Stimulated activated CD4-positive, alpha-beta T cell treated with anti-CD3 and anti-CD28 coated beads, Interleukin-4, amount 100 ng/mL, for 4 hours (primary cell): ENCODE measurements at regions not wholly inside any gene's neighbourhood (a gene's known extent, or its start where the extent isn't known, plus 50 kb on each side); places are given as distances from the start of the nearest gene placed in this dataset.

ENCODE experiments used
- DNase-seq, 2 experiments: peaks; one replicate each; pipeline ENCODE4 v3.0.0-alpha.2; 2020

DNA sequence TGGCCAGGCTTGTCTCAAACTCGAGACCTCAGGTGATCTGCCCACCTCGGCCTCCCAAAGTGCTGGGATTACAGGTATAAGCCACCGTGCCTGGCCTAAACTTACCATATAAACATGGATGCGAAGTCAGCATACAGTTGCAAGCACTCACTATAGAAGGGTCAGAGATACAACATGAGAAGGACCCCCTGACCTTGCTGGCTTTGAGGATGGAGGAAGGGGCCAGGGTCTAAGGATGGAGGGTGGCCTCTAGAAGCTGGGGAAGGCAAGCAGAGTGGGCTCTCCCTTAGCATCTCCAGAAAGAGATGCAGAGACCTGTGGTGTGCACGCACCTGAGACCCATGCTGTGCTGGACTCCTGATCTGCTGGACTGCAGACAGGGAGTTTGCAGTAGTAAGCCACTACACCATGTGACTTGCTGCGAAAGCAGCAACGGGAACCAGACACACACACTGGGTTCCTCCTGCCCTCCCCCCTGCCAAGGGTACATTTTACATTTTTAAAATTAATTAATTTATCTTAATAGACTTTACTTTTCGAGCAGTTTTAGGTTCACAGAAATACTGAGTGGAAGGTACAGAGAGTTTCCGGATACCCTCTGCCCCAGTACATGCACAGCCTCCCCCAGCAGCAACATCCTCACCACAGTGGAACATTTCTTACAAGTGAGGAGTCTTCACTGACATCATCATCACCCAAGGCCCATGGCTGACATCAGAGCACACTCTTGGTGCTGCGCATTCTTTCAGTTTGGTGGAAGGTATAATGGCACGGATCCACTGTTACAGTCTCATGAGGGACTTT is 170.1 kb upstream of the B3GAT1 start:
- DNase-seq, result no peak

GRCh38 chr11:134581121-134581626 is 169.1 kb upstream of the B3GAT1 start:
- DNase-seq, result no peak

DNA sequence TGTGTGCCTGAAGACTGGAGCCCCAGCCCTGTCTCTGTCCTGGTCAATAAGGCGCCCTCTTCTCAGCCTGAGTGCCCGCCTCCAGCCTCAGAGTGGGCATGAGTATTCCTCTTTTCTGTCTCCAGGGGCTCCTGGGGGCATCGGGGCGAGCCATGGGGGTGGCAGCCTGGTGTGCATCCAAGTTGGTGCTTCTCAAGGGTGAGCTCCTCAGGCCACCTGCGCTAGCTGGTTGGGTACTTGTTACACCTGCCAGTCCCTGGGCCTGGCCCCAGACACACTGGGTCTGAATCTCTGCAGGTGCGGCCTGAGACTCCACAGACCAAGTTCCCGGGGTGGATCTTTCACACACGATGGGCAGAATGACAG is 168.6 kb upstream of the B3GAT1 start:
- DNase-seq, result no peak

- DNase-seq, result no peak
These were observed 167.9 kb upstream of the B3GAT1 start for GRCh38 chr11:134579724-134580609.

DNA sequence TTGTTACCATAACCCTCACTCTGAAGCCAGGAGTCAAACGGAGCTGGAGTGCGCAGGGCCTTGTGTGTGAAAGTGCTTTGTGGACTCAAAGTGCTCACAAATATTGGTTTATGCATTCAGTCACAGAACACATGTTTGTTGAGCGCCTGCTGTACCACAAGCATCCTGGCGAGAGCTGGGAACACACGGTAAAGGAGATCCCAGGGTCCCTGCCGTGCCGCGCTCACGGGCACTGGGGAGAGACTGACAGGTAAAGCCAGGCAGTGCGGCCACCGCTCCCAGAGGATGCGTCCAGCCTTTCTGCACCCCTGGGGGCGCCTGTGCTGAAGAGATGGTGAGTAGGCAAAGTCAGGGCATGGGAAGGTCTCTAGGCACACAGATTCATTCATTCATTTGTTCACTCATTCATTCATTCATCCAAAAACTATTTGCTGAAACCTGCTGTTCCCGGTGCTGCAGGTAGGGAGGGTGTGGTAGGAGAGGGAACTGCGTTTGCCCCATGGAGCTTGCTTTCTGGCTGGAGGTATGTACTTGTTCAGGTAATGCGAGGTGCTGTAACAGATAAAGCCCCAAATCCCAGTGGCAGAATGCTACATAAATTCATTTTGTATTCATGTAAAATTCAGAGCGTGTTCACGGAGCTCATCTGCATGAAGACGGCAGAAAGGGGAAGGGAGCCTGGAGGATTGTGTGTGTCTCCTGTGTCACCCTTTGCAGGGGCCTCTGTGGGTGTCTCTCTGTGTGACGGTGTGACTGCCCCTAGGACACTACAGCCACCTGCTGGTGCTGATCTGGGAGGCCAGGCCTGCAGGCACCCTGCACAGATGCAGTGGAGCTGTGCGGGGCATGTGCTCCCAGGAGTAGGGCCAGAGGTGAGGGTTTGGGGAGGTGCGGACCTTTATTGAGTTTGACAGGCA is 167.0 kb upstream of the B3GAT1 start:
- no peak for DNase-seq

DNA sequence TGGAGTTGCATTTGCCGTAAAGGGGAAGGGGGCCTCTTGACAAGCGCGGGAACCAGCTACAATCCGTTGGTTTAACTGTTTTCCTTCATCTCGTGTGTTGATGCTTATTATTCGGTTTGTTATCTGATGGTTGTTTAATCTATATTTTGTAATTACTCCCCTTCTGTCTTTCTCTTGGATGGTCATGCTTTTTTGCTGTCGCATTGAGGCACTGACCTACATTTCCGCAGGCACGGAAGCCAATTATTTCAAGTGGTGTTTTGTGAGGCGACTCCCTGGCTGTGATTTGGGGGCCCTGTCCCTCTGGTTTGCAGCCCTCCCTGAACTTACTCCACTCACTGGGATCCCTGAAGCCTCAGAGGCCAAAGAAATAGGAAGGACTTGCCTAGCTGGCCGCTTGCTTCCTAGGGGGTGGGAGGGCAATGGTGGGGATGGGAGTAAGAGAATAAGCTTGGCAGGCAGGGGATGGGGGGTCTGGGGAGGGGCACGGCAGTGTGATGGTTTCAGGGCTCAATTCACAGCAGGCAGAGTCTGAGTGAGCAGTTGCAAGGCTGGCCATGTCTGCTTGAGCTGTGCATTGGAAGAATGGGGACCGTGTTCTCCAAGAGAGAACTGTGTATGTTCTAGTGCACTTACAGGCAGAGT is 165.8 kb upstream of the B3GAT1 start:
- no peak for DNase-seq

- no peak for DNase-seq
These were observed 164.7 kb upstream of the B3GAT1 start for GRCh38 chr11:134576721-134577171.

DNA sequence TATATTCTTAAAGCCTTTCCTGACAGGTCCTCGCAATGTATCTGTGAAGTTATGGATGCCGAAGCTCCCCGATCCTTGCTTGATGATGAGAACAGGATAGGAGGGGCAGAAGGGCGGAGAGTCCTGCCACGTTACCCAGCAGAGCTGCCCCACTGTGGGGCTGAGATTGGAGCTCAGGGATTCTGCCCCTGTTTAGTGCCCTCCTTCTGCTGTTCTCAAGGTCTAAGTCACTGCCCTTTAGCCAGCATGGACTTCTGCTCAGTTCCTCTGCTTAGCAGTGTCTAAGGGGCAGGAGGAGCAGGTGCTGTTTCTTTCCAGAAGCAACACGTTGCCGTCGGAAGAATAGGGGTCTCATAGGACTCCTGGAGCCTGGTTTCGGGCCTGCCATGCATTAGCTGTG is 164.2 kb upstream of the B3GAT1 start:
- no peak for DNase-seq

GRCh38 chr11:134575504-134576230 is 163.6 kb upstream of the B3GAT1 start:
- no peak for DNase-seq

- DNase-seq, result no peak
These were observed 162.9 kb upstream of the B3GAT1 start for GRCh38 chr11:134574947-134575346.

GRCh38 chr11:134574425-134574824 is 162.4 kb upstream of the B3GAT1 start:
- no peak for DNase-seq

DNA sequence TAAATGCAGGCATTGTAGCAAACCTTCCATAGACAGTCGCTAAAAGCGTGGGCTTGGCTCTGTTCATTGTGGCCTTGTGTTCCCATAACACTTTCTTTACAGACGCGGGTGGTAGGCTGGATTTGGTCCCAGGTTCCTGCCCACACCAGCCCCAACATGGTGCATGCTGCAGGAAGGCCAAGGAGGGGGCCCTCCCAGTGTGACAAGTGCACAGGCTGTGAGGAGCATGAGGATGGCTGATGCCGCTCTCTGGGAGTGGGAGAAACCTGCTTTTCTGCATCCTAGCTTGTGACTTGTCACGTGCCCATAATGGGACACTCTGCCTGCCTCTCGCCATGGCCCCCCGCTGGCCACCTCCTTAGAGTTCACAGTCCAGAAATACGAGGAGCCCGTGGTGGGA is 161.8 kb upstream of the B3GAT1 start:
- DNase-seq, result no peak

DNA sequence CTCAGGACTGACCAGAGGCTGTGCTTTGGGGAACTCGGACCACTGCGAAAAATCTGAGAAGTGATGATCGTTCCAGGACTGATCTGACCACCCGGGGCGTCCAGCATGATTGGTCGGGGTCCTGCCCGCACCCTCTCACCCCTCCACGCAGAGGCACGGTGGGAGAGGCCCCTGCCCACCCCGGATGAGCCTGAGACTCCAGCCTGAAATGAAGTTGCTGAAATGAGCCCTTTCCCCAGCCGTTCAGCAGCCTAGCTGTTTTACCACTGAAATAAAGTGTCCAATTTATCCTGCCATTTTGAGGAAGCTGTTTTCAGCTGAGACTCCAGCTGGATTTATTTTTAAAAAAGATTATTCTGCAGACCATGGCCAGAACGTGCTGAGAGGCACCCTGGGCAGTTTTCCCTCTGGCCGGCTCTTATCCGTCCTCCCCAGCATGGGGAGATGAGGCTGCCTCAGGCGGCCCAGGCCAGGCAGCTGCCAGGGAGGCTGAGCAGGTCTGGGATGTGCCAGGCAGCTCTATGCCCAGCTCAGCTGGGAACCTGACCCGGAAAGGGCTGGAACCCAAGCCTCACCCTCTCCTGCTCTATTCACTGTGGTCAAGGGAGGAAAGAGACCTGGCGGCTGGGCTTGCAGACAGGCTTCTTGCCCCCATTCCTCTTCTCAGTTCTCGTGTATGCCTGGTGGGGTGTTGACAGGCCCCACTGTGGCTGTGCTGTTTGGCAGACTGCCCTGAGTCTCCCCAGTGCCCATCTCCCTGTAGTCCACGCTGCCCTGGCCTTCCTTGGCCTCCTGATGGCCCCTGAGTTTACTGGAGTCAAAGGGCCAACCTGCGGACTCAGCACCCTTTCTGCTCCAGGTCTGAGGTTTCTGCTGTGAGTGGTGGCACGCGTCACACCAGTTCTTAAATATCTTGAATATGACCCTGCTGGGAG is 161.0 kb upstream of the B3GAT1 start:
- no peak for DNase-seq

GRCh38 chr11:134571301-134571700 is 159.3 kb upstream of the B3GAT1 start:
- DNase-seq, result no peak

- no peak for DNase-seq
These were observed 157.2 kb upstream of the B3GAT1 start for GRCh38 chr11:134569195-134569594.

GRCh38 chr11:134566311-134566710 is 154.3 kb upstream of the B3GAT1 start:
- no peak for DNase-seq

DNA sequence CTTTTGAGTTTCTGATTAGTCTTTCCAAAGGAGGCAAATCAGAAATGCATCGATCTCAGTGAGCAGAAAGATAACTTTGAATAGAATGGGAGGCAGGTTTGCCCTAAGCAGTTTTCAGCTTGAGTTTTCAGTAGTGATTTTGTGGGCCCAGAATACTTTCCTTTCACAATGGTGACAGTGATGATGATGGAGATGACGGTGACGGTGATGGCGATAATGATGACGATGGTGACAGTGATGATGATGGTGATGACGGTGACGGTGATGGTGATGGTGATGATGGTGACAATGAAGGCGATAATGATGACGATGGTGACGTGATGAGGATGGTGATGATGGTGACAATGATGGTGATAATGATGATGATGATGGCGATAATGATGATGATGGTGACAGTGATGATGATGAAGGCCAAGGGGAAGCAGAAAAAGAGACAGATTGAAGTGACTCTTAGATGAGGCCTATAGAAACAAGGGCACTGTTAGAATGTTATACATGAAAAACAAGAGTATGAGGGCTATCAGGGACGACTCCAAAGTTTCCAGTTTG is 153.4 kb upstream of the B3GAT1 start:
- DNase-seq, result no peak

- no peak for DNase-seq
These were observed 152.6 kb upstream of the B3GAT1 start for GRCh38 chr11:134564472-134565200.

DNA sequence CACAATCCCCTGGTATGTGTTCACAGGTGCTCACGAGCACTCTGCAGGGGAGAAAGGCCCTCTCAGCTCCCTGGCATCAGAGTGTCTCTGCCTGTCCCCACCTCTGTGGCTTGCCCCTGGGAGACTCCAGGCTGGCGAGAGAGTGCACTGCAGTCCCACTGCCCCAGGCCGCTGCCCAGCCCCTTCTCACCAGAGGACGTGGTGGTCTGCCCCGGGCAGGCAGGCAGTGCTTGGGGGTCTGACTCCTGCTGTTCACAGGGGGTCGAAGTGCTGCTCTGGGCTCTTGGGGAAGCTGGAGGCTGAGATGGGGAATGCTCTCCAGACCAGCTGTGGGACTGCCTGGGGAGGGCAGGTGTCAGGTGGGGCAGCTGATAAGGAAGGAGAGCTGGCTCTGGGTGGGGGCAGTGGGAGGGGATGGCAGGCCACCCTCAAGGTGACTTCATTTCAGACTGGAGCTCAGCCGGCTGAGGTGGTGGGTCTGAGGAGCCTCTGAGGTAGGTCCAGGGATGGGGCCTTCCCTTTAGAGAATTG is 151.0 kb upstream of the B3GAT1 start:
- DNase-seq, result no peak
